ENCODE measurements at regions not wholly inside any gene's neighbourhood (a gene's known extent, or its start where the extent isn't known, plus 50 kb on each side); places are given as distances from the start of the nearest gene placed in this dataset.

- Histone ChIP-seq H3K36me3 (no peaks in the 10 kb centered on the region), H3K4me3 (no peak overlapping the region), H3K27me3 (no peaks in the 10 kb centered on the region), H3K9me3 (no peaks in the 10 kb centered on the region), H3K27ac (peak overlapping the region; percentile 80 to 84 (median 82)), H3K4me1 (peaks cover 6 to 35% (median 21%) of the 10 kb centered on the region in 4 donors)
- 44 to 100% methylated on average over 1 to 2 of the region's 2 CpGs for WGBS, 2 donors (ENCODE audit: low coverage in 1 of 2)
- intact Hi-C loops (cut with DNase I; ENCODE audit: low total_unique reads), result no loop called here
- TF ChIP-seq CTCF (IDR thresholded peaks at IDR 0.05), result no peak
- no peak for TF ChIP-seq POLR2A (IDR thresholded peaks at IDR 0.05)
- TF ChIP-seq EP300 (IDR thresholded peaks at IDR 0.05; ENCODE audit: low read depth), result no peak
- in situ Hi-C loops (cut with MboI; ENCODE audit: low pct_ligation_motif_present in 1 of 4, low pct_unique_long_range_greater_than_20kb in 1 of 4, low sequenced_read_pairs in 3 of 4), result no loop called here
- DNase-seq, result no peak
These were observed 321.3 kb downstream of the PTTG2 start for GRCh38 chr4:38281371-38282071.

GRCh38 chr4:38283724-38284123 is 323.5 kb downstream of the PTTG2 start:
- Histone ChIP-seq H3K36me3 (no peaks in the 10 kb centered on the region), H3K4me3 (no peak overlapping the region), H3K27me3 (no peaks in the 10 kb centered on the region), H3K9me3 (no peaks in the 10 kb centered on the region), H3K27ac (no peak overlapping the region), H3K4me1 (peaks cover 6 to 29% (median 19%) of the 10 kb centered on the region in 4 donors)
- DNase-seq, result no peak
- in situ Hi-C loops (cut with MboI; ENCODE audit: low pct_ligation_motif_present in 1 of 4, low pct_unique_long_range_greater_than_20kb in 1 of 4, low sequenced_read_pairs in 3 of 4), result no loop called here
- TF ChIP-seq POLR2A (IDR thresholded peaks at IDR 0.05) (no peak), POLR2AphosphoS5 (IDR thresholded peaks at IDR 0.05) (no peak), EP300 (IDR thresholded peaks at IDR 0.05; ENCODE audit: low read depth) (no peak), CTCF (IDR thresholded peaks at IDR 0.05) (no peak)
- intact Hi-C loops (cut with DNase I; ENCODE audit: low total_unique reads), result no loop called here
- 88 to 89% methylated on average over 2 to 3 of the region's 3 CpGs for WGBS, 2 donors (ENCODE audit: low coverage in 1 of 2)

GRCh38 chr4:38284294-38285030 is 324.3 kb downstream of the PTTG2 start:
- peaks cover 6 to 23% (median 17%) of the 10 kb centered on the region in 4 donors for H3K4me1 ChIP-seq
- no peaks in the 10 kb centered on the region for H3K36me3 ChIP-seq
- no peak overlapping the region for H3K4me3 ChIP-seq
- in situ Hi-C loops (cut with MboI; ENCODE audit: low pct_ligation_motif_present in 1 of 4, low pct_unique_long_range_greater_than_20kb in 1 of 4, low sequenced_read_pairs in 3 of 4), result no loop called here
- H3K9me3 ChIP-seq, result no peaks in the 10 kb centered on the region
- TF ChIP-seq EP300 (IDR thresholded peaks at IDR 0.05; ENCODE audit: low read depth), result no peak
- no peak for TF ChIP-seq CTCF (IDR thresholded peaks at IDR 0.05)
- no peak for TF ChIP-seq POLR2AphosphoS5 (IDR thresholded peaks at IDR 0.05)
- TF ChIP-seq POLR2A (IDR thresholded peaks at IDR 0.05), result no peak
- intact Hi-C loops (cut with DNase I; ENCODE audit: low total_unique reads), result no loop called here
- WGBS, 2 donors (ENCODE audit: low coverage in 1 of 2), result 78 to 83% methylated on average over 1 to 2 of the region's 2 CpGs
- no peak overlapping the region for H3K27ac ChIP-seq
- H3K27me3 ChIP-seq, result no peaks in the 10 kb centered on the region
- DNase-seq, result no peak

- Histone ChIP-seq H3K27me3 (no peaks in the 10 kb centered on the region), H3K4me3 (no peak overlapping the region), H3K36me3 (no peaks in the 10 kb centered on the region), H3K9me3 (no peaks in the 10 kb centered on the region), H3K4me1 (no peaks in the 10 kb centered on the region), H3K27ac (no peak overlapping the region)
- 88% methylated on average over 5 to 10 of the region's 10 CpGs for WGBS, 2 donors (ENCODE audit: low coverage in 1 of 2)
- intact Hi-C loops (cut with DNase I; ENCODE audit: low total_unique reads), result no loop called here
- no peak for DNase-seq
- TF ChIP-seq CTCF (IDR thresholded peaks at IDR 0.05) (no peak), POLR2AphosphoS5 (IDR thresholded peaks at IDR 0.05) (no peak), EP300 (IDR thresholded peaks at IDR 0.05; ENCODE audit: low read depth) (no peak), POLR2A (IDR thresholded peaks at IDR 0.05) (no peak)
- in situ Hi-C loops (cut with MboI; ENCODE audit: low pct_ligation_motif_present in 1 of 4, low pct_unique_long_range_greater_than_20kb in 1 of 4, low sequenced_read_pairs in 3 of 4), result no loop called here
These were observed 327.1 kb downstream of the PTTG2 start for GRCh38 chr4:38287101-38287851.
